Suprapubic skin (tissue), 4 donors: ENCODE measurements at regions not wholly inside any gene's neighbourhood (a gene's known extent, or its start where the extent isn't known, plus 50 kb on each side); places are given as distances from the start of the nearest gene placed in this dataset.

ENCODE experiments used
- DNase-seq, 2 donors: peaks; one replicate each; pipeline ENCODE4 v3.0.0-alpha.2; 2019; ENCODE audit warnings: low spot score in 2 of 2
- H3K27ac ChIP-seq: fragments of 200-600 bp; sonication (generic); one replicate; pipeline ENCODE4 v1.5.1; 2019
- H3K27me3 ChIP-seq: fragments of 200-600 bp; sonication (generic); one replicate; pipeline ENCODE4 v1.5.1; 2019
- H3K36me3 ChIP-seq: fragments of 200-600 bp; sonication (generic); one replicate; pipeline ENCODE4 v1.5.1; 2019
- H3K4me1 ChIP-seq: fragments of 200-600 bp; sonication (generic); one replicate; pipeline ENCODE4 v1.5.1; 2019
- H3K4me3 ChIP-seq: fragments of 200-600 bp; sonication (generic); one replicate; pipeline ENCODE4 v1.5.1; 2019; ENCODE audit warnings: mild to moderate bottlenecking
- H3K9me3 ChIP-seq: fragments of 200-600 bp; sonication (generic); one replicate; pipeline ENCODE4 v1.5.1; 2019
- CTCF ChIP-seq, 2 donors: fragments of 200-600 bp in 1 of 2; fragments of 450-650 bp in 1 of 2; sonication (generic) in 1 of 2; IDR thresholded peaks; one replicate each; pipeline ENCODE4 v1.5.1; 2016 to 2019; ENCODE audit warnings: antibody characterized with exemption in 2 of 2, mild to moderate bottlenecking in 1 of 2, moderate library complexity in 1 of 2
- EP300 ChIP-seq: sonication (generic); formaldehyde crosslinking; IDR thresholded peaks from one replicate; pipeline ENCODE4 v1.6.1; 2017; ENCODE audit warnings: antibody characterized with exemption
- POLR2A ChIP-seq, 2 donors: fragments of 450-650 bp; IDR thresholded peaks; one replicate each; pipeline ENCODE4 v1.6.1; 2017; ENCODE audit warnings: antibody characterized with exemption in 2 of 2, mild to moderate bottlenecking in 2 of 2, moderate library complexity in 2 of 2
- POLR2AphosphoS5 ChIP-seq, 3 donors: sonication (generic); formaldehyde crosslinking; IDR thresholded peaks; one replicate each; pipeline ENCODE4 v1.6.1; 2017; ENCODE audit warnings: antibody characterized with exemption in 3 of 3
- WGBS: methylation state at CpG from one replicate; pipeline ENCODE4 v1.1.5; 2018; 5-methylcytosine and 5-hydroxymethylcytosine counted together

- Histone ChIP-seq H3K9me3 (no peaks in the 10 kb centered on the region), H3K27me3 (no peaks in the 10 kb centered on the region), H3K36me3 (no peaks in the 10 kb centered on the region), H3K4me3 (no peak overlapping the region), H3K27ac (no peak overlapping the region), H3K4me1 (no peaks in the 10 kb centered on the region)
- TF ChIP-seq EP300, result no peak
- no peak for TF ChIP-seq POLR2AphosphoS5 (IDR thresholded peaks at IDR 0.05)
- TF ChIP-seq CTCF (IDR thresholded peaks at IDR 0.05), result no peak
- no peak for TF ChIP-seq POLR2A (IDR thresholded peaks at IDR 0.05)
- WGBS, result 50% methylated on average over 5 of the region's 5 CpGs
- no peak for DNase-seq
Measured at GRCh38 chr14:26773906-26774593, 176.2 kb upstream of the NOVA1 start.

- WGBS, result 36% methylated on average over 5 of the region's 5 CpGs
- no peaks in the 10 kb centered on the region for H3K9me3 ChIP-seq
- no peak for DNase-seq
Measured at GRCh38 chr14:26775765-26776563, 178.1 kb upstream of the NOVA1 start.

GRCh38 chr14:26791117-26791806 is 193.4 kb upstream of the NOVA1 start:
- 77% methylated on average over 4 of the region's 4 CpGs for WGBS
- Histone ChIP-seq H3K27me3 (no peaks in the 10 kb centered on the region), H3K4me3 (no peak overlapping the region), H3K36me3 (no peaks in the 10 kb centered on the region), H3K4me1 (no peaks in the 10 kb centered on the region), H3K9me3 (no peaks in the 10 kb centered on the region), H3K27ac (no peak overlapping the region)
- no peak for DNase-seq
- TF ChIP-seq EP300 (no peak), POLR2AphosphoS5 (IDR thresholded peaks at IDR 0.05) (no peak), POLR2A (IDR thresholded peaks at IDR 0.05) (no peak), CTCF (IDR thresholded peaks at IDR 0.05) (no peak)

More at GRCh38 chr14:26775765-26776563, 178.1 kb upstream of the NOVA1 start:
- Histone ChIP-seq H3K4me3 (no peak overlapping the region), H3K27me3 (no peaks in the 10 kb centered on the region), H3K36me3 (no peaks in the 10 kb centered on the region), H3K4me1 (no peaks in the 10 kb centered on the region), H3K27ac (peak overlapping the region; percentile 69)
- no peak for TF ChIP-seq POLR2A (IDR thresholded peaks at IDR 0.05)
- no peak for TF ChIP-seq POLR2AphosphoS5 (IDR thresholded peaks at IDR 0.05)
- TF ChIP-seq CTCF (IDR thresholded peaks at IDR 0.05), result no peak
- no peak for TF ChIP-seq EP300

- Histone ChIP-seq H3K9me3 (no peaks in the 10 kb centered on the region), H3K27me3 (no peaks in the 10 kb centered on the region), H3K36me3 (no peaks in the 10 kb centered on the region), H3K4me1 (no peaks in the 10 kb centered on the region), H3K4me3 (no peak overlapping the region), H3K27ac (no peak overlapping the region)
- TF ChIP-seq CTCF (IDR thresholded peaks at IDR 0.05), result no peak
- no peak for TF ChIP-seq EP300
- TF ChIP-seq POLR2A (IDR thresholded peaks at IDR 0.05), result no peak
- no peak for TF ChIP-seq POLR2AphosphoS5 (IDR thresholded peaks at IDR 0.05)
- no peak for DNase-seq
- WGBS, result 84% methylated on average over 2 of the region's 2 CpGs
Measured at GRCh38 chr14:26794731-26795130, 196.9 kb upstream of the NOVA1 start.

GRCh38 chr14:26808407-26808806 is 210.6 kb upstream of the NOVA1 start:
- H3K4me1 ChIP-seq, result no peaks in the 10 kb centered on the region
- no peaks in the 10 kb centered on the region for H3K27me3 ChIP-seq
- no peak overlapping the region for H3K4me3 ChIP-seq
- DNase-seq, result no peak
- no peaks in the 10 kb centered on the region for H3K36me3 ChIP-seq
- TF ChIP-seq CTCF (IDR thresholded peaks at IDR 0.05) (no peak), POLR2A (IDR thresholded peaks at IDR 0.05) (no peak), POLR2AphosphoS5 (IDR thresholded peaks at IDR 0.05) (no peak), EP300 (no peak)
- WGBS, result 68% methylated on average over 1 of the region's 1 CpG
- H3K9me3 ChIP-seq, result no peaks in the 10 kb centered on the region
- H3K27ac ChIP-seq, result no peak overlapping the region
